ENCODE measurements at regions not wholly inside any gene's neighbourhood (a gene's known extent, or its start where the extent isn't known, plus 50 kb on each side); places are given as distances from the start of the nearest gene placed in this dataset.

GRCh38 chr3:35946854-35947515 lies 307.7 kb downstream of the ARPP21 start:
- DNase-seq (ENCODE audit: low read depth in 2 of 2) = no peak

DNA sequence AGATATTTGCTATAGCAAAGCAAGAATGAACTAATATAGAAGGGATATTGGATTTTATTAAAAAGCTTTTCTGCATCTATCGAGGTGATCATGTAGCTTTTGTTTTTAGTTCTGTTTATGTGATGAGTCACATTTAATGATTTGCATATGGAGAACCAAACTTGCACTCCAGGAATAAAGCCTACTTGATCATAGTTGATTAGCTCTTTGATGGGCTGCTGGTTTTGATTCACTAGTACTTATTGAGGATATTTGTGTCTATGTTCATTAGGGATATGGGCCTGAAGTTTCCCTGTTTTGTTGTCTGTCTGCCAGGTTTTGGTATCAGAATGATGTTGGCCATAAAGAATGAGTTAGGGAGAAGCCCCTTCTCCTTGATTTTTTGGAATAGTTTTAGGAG lies 310.7 kb downstream of the ARPP21 start:
- no peak for DNase-seq (ENCODE audit: low read depth in 2 of 2)

DNA sequence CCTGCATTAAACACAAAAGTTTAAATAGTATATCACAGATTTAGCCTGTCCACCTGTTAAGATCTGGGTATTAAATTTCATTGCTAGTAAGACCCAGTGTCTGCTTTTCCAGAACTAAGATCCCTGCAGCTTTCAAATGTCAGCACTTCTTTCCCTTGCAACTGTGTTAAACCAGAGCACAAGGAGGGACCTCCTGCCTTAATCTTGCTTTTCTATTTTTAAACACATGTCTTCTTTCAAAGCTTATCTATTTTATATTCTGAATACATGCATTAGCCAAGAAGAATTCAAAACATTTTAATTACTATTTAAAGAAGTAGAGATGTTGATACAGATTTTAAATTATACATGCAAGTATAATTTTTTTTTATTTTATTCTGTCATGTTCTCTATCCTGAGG lies 315.1 kb downstream of the ARPP21 start:
- no peak for DNase-seq (ENCODE audit: low read depth in 2 of 2)

DNA sequence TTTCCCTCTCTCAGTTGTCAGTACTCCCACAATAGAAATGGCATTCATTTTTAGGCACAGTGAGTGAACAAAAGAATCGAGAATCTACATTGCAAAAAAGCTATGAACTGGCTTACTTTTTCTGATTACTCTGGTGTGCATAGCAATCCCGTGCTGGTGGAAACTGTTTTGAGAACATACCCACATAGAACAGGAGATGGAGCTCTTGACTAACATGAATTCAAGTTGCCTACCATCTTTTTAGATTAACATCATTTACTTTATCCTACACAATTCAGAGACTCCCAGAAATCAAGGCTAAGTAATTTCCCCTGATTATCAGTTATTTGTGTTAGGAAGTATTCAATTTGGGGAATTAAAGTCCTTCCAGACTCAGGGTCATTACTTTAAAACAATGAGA lies 326.6 kb downstream of the ARPP21 start:
- no peak for DNase-seq (ENCODE audit: low read depth in 2 of 2)

- no peak for DNase-seq (ENCODE audit: low read depth in 2 of 2)
Observed at GRCh38 chr3:35966629-35967464, 327.5 kb downstream of the ARPP21 start.

- no peak for DNase-seq (ENCODE audit: low read depth in 2 of 2)
Observed at GRCh38 chr3:35968043-35968622, 328.8 kb downstream of the ARPP21 start.

- no peak for DNase-seq (ENCODE audit: low read depth in 2 of 2)
Observed at GRCh38 chr3:35969406-35969805, 330.1 kb downstream of the ARPP21 start.

GRCh38 chr3:35970793-35971192 lies 331.5 kb downstream of the ARPP21 start:
- no peak for DNase-seq (ENCODE audit: low read depth in 2 of 2)

GRCh38 chr3:35971686-35972085 lies 332.4 kb downstream of the ARPP21 start:
- DNase-seq (ENCODE audit: low read depth in 2 of 2) = no peak

- no peak for DNase-seq (ENCODE audit: low read depth in 2 of 2)
Observed at GRCh38 chr3:35974872-35975271, 335.5 kb downstream of the ARPP21 start.

DNA sequence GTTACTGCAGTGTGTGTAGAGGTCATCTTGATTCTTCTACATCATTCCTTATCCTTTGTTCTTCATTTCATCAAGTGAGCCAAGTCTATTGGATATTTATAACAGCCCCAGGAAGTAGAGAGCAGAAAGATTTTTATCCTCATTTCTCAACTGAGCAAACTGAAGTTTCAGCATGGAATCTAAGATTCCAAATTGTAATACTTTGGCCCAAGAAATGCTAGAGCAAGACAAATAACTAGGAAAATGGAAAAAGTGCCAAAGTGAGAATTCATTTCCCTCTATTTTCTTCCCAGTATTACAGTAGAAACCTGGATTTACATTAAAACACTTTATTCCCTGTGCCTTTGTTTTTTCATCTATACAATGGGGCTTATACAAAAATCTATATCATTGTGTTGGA lies 346.8 kb downstream of the ARPP21 start:
- DNase-seq (ENCODE audit: low read depth in 2 of 2) = no peak

- no peak for DNase-seq (ENCODE audit: low read depth in 2 of 2)
Observed at GRCh38 chr3:35987386-35987785, 348.1 kb downstream of the ARPP21 start.

DNA sequence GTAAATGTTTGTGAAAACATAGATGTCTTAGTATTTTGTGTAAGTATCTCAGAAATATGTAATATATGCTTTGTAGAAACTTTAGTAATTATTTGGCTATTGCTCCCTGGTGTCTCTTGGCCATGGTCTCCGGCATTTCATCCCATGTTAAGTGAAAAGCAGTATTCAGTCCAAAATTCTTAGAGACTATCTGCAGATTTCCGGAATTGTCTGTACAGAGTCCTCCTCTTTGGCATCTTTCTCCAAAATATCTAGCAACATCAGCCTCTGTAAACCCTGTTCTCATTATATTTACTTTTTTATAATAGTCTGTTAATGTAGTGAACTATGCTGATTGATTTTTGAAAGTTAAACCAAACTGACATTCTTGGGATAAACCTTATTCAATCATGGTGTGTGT lies 352.7 kb downstream of the ARPP21 start:
- no peak for DNase-seq (ENCODE audit: low read depth in 2 of 2)

DNA sequence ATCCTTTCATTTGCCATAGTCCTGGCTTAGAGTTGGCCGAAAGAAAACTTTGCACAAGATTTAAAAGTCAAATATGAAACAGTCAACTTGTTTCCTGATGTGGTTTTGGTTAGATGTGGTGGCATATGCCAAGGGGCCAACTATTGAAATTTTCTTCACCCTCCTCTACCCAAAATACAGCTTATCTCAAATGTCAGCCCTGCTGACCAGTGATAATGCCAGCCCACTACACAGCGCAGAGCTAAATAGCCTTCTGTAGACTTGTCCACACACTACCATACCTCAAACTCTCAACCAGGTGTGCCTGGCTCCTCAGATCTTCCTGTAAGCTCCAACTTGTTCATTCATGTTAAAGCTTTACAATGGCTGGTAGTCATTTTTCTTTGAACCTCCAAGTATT lies 368.5 kb upstream of the STAC start:
- DNase-seq (ENCODE audit: low read depth in 2 of 2) = no peak

DNA sequence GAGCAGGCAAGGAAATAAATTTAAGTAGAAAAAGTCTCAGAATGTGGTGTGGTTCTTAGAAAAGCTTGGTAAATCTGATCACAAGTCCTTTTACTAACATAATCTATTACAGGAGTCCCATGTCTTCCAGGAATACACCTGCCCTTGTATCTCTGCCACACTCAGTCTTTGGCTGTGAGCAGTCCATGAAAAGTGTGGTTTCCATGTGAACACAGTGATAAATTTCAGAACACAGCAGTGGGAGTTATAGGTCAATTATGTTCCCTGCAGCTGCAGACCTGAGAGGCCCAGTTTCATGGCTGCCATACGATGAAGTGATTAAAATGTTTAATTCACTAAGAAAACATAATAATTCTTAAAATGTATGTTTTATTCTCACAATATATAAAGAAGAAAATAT lies 366.9 kb upstream of the STAC start:
- no peak for DNase-seq (ENCODE audit: low read depth in 2 of 2)

- DNase-seq (ENCODE audit: low read depth in 2 of 2) = no peak
Observed at GRCh38 chr3:36025232-36025631, 355.1 kb upstream of the STAC start.

GRCh38 chr3:36032180-36033047 lies 347.9 kb upstream of the STAC start:
- no peak for DNase-seq (ENCODE audit: low read depth in 2 of 2)

DNA sequence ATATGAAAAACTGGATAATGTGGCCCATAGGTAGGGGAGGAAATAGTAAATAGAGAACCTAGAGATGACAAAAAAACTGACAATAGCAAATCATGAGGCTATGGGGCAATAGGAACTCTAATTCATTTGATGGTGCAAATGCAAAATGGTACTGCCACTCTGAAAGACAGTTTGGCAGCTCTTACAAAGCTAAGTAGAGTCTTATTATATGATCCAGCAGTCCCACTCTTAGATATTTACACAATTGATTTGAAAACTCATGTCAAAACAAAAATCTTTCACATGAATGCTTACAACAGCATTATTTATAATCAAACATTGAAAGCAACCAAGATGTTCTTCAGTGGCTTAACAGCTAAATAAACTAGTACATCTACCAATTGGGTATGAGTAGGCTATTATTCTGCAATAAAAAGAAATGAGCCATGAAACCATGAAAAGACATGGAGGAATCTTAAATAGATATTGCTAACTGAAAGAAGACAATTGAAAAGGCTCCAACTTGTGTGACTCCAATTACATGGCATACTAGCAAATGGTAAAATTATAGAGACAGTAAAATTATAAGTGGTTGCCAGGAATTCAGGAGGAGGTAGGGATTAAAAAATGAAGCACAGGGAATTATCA lies 321.8 kb upstream of the STAC start:
- DNase-seq (ENCODE audit: low read depth in 2 of 2) = no peak

DNA sequence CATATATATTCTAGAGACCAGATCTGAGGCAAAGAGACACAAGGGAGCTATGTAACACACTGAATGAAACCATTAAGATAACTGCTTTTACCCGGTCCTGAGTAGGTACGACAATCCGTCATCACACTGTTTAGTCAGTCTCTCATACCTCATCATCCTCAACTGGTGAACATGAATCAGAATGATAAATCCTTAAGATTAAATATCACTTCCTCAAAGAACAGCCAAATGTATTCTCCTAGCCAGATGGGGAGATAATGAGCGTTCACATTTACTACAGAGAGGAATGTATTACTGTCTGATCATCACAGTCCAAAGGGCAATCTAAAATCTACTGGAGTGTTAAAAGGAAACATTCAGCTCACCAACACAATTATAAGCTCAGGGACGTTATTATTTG lies 319.4 kb upstream of the STAC start:
- no peak for DNase-seq (ENCODE audit: low read depth in 2 of 2)

DNA sequence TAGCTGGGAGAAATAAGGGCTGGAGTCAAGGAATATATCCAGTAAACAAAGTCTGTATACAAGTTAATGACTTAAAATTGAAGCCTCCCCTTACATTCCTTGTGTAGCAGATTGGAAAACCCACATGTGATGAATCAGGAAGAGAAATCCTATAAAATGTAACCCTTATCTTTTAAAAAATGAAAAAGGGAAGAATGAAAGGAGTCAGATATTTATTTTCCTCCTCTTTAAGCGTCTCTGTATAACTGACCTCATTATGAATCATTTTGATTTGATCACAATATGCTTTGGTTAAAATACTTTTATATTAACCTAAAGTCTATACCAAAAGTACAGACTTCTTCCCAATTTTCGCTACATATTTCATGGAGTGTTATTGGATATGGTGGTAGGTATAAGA lies 316.3 kb upstream of the STAC start:
- no peak for DNase-seq (ENCODE audit: low read depth in 2 of 2)

DNA sequence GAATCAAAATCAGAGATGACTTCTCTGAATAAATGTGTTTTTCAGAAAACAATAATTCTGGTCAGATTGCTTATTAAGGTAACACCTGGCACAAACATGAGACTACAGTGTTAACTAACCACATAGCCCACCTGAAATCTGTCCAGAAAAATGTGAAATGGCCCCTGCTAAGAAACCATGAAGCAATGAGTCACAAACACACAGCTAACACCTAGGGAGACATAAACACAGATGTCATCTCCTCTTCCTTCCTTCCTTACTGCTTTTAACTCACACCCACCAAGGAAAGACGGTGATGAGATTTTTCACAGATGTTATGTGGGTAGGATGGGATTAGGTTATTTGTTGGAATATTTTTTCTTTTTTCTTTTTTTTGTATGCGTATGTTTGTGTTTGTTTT lies 315.0 kb upstream of the STAC start:
- no peak for DNase-seq (ENCODE audit: low read depth in 2 of 2)

DNA sequence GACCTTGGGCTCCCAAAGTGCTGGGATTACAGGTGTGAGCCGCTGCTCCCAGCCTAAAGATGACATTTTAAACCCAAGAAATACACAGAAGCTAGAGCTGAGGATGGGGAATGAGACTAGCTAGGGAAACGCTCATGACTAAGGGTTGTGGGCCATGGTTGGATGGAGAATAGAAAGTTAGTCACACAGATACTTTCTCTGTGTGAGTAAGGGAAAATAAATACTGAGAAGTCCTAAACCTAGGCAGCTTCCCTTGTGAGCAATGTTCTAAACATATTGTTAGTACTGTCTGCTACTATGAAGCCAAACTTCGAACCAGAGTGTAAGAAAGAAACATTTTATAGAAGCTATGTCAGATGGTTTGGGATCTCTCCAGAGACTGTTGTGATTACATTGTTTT lies 304.8 kb upstream of the STAC start:
- no peak for DNase-seq (ENCODE audit: low read depth in 2 of 2)
